Loucy (cell line): ENCODE measurements at regions not wholly inside any gene's neighbourhood (a gene's known extent, or its start where the extent isn't known, plus 50 kb on each side); places are given as distances from the start of the nearest gene placed in this dataset.

Source experiments
- H2AFZ ChIP-seq: fragments of 200-600 bp; sonication (generic); 2 replicates; pipeline ENCODE4 v1.6.0; 2016; ENCODE audit warnings: antibody characterized with exemption, mild to moderate bottlenecking, low read length, moderate library complexity
- H3F3A ChIP-seq: fragments of 200-600 bp; 2 replicates; pipeline ENCODE4 v1.6.0; 2016; ENCODE audit warnings: antibody characterized with exemption, low read depth, mild to moderate bottlenecking
- H3K27me3 ChIP-seq: fragments of 200-600 bp; sonication (generic); 2 replicates; pipeline ENCODE4 v1.6.1; 2014; ENCODE audit warnings: low read length, mild to moderate bottlenecking; ENCODE audit not compliant: insufficient read depth, poor library complexity, severe bottlenecking
- H3K36me3 ChIP-seq: fragments of 200-600 bp; sonication (generic); 2 replicates; pipeline ENCODE4 v1.6.1; 2016; ENCODE audit warnings: low read length; ENCODE audit not compliant: insufficient read depth
- H3K4me1 ChIP-seq: fragments of 200-600 bp; sonication (generic); 2 replicates; pipeline ENCODE4 v1.5.1; 2014; ENCODE audit warnings: low read length, mild to moderate bottlenecking; ENCODE audit not compliant: insufficient read depth, poor library complexity, severe bottlenecking
- H3K4me2 ChIP-seq: fragments of 200-600 bp; sonication (generic); 2 replicates; pipeline ENCODE4 v1.6.0; 2014; ENCODE audit warnings: antibody characterized with exemption, low read length, low read depth, mild to moderate bottlenecking; ENCODE audit not compliant: poor library complexity, severe bottlenecking
- H3K4me3 ChIP-seq: fragments of 200-600 bp; sonication (generic); 2 replicates; pipeline ENCODE4 v1.5.1; 2014; ENCODE audit warnings: low read length, mild to moderate bottlenecking, mixed read lengths; ENCODE audit not compliant: poor library complexity, severe bottlenecking
- H3K79me2 ChIP-seq: fragments of 200-600 bp; sonication (generic); 2 replicates; pipeline ENCODE4 v1.6.1; 2014; ENCODE audit warnings: low read length; ENCODE audit not compliant: insufficient read depth
- H3K9ac ChIP-seq: fragments of 200-600 bp; sonication (generic); 2 replicates; pipeline ENCODE4 v1.6.0; 2014; ENCODE audit warnings: mild to moderate bottlenecking, low read depth, low read length, moderate library complexity; ENCODE audit not compliant: poor library complexity, severe bottlenecking
- H3K9me2 ChIP-seq: fragments of 200-600 bp; sonication (generic); replicated peaks from 2 replicates; pipeline ENCODE4 v1.6.1; 2016; ENCODE audit warnings: low read depth, low read length, mixed read lengths
- H3K9me3 ChIP-seq: fragments of 200-600 bp; sonication (generic); 2 replicates; pipeline ENCODE4 v1.6.1; 2014; ENCODE audit warnings: mild to moderate bottlenecking, antibody characterized with exemption, low read length, low read depth; ENCODE audit not compliant: insufficient read depth
- H4K20me1 ChIP-seq: fragments of 200-600 bp; sonication (generic); 2 replicates; pipeline ENCODE4 v1.6.0; 2014; ENCODE audit warnings: antibody characterized with exemption, low read length, mild to moderate bottlenecking; ENCODE audit not compliant: insufficient read depth, poor library complexity, severe bottlenecking
- EZH2phosphoT487 ChIP-seq: fragments of 200-600 bp; IDR thresholded peaks from 2 replicates; pipeline ENCODE4 v1.6.1; 2018; ENCODE audit warnings: antibody characterized with exemption, mild to moderate bottlenecking, moderate library complexity, borderline replicate concordance
- TF ChIP-seq, protein P1 (sequence below): fragments of 200-600 bp; sonication (generic); conservative IDR thresholded peaks from 2 replicates; pipeline ENCODE4 v1.5.1; 2014; ENCODE audit warnings: mild to moderate bottlenecking, antibody characterized with exemption, low read length

DNA sequence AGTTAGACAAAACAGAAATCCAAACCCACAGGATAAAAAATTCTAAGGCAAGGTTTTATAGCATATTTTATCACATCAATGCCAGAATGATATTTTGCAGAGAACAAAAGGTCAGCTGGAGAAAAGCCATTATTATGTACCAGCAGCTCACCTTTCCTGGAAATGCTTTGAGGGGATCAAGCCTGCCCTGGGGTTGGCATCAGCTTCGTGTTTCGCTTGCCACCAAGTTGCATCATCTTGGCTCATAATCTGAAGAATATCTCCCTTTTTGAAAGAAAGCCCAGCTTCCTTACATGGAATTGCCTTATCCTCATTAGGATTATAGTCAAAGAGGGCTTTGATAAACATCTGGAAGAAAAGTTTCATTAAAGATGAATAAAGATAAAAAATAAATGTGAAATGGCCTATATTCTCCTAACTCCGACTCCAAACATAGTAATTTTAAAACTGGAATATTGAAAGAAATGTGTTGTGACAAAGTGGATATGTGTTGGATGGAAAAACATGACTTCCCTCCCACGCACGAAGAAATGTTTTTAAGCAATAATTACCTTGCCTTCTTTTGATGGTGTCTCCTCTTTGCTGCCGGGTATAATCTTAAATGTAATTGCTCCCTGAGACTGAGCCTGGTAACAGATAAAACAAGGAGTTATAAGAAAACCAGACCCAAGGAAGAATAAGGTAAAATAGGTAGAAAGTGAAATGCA is 121.3 kb upstream of the ODAD2 start:
- no peaks in the 10 kb centered on the region for H3F3A ChIP-seq
- no peaks in the 10 kb centered on the region for H3K9me2 ChIP-seq
- TF ChIP-seq, protein P1, sequence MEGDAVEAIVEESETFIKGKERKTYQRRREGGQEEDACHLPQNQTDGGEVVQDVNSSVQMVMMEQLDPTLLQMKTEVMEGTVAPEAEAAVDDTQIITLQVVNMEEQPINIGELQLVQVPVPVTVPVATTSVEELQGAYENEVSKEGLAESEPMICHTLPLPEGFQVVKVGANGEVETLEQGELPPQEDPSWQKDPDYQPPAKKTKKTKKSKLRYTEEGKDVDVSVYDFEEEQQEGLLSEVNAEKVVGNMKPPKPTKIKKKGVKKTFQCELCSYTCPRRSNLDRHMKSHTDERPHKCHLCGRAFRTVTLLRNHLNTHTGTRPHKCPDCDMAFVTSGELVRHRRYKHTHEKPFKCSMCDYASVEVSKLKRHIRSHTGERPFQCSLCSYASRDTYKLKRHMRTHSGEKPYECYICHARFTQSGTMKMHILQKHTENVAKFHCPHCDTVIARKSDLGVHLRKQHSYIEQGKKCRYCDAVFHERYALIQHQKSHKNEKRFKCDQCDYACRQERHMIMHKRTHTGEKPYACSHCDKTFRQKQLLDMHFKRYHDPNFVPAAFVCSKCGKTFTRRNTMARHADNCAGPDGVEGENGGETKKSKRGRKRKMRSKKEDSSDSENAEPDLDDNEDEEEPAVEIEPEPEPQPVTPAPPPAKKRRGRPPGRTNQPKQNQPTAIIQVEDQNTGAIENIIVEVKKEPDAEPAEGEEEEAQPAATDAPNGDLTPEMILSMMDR = no peak
- no peak for TF ChIP-seq EZH2phosphoT487
- no peaks in the 10 kb centered on the region for H3K36me3 ChIP-seq
- H3K79me2 ChIP-seq = no peaks in the 10 kb centered on the region
- no peaks in the 10 kb centered on the region for H4K20me1 ChIP-seq
- no peak overlapping the region for H3K9ac ChIP-seq
- no peak overlapping the region for H3K4me3 ChIP-seq
- no peaks in the 10 kb centered on the region for H3K9me3 ChIP-seq
- no peaks in the 10 kb centered on the region for H3K27me3 ChIP-seq
- no peak overlapping the region for H2AFZ ChIP-seq
- H3K4me2 ChIP-seq = no peak overlapping the region
- H3K4me1 ChIP-seq = peaks cover 4% of the 10 kb centered on the region

DNA sequence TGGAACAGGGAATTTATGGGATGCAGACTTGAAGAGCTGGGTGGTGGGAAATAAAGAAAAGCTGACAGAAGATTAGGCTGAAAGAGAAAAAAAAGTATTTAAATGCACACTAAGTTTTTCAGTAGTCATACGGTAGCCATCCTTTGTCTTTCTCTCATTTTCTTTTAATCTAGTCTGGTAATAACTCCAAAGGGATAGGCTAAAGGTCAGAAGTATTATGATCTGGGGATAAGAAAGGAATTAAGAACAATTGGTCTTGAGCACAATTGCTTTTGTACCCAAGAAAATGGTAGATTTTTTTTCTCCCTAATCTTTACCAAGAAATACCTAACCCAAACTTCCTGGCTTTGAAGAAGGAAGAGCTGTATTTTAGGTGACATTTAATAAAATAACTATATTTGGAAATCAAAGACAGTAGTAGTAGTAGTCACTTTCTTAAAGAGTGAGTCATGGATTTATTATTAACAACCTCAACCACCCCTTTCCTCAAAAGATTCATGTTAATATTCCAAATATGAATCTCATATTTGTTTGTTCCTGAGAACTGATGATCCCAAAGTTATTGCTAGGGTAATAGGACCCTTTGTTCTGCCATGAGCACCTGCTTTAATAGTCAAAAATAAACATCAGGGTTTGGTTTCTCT is 120.2 kb upstream of the ODAD2 start:
- Histone ChIP-seq H3K27me3 (no peaks in the 10 kb centered on the region), H2AFZ (no peak overlapping the region), H3K4me2 (no peak overlapping the region), H3K4me3 (no peak overlapping the region), H3K4me1 (peaks cover 4% of the 10 kb centered on the region), H3K9me3 (no peaks in the 10 kb centered on the region), H4K20me1 (no peaks in the 10 kb centered on the region), H3K79me2 (no peaks in the 10 kb centered on the region), H3F3A (no peaks in the 10 kb centered on the region), H3K9me2 (no peaks in the 10 kb centered on the region), H3K9ac (no peak overlapping the region), H3K36me3 (no peaks in the 10 kb centered on the region)
- no peak for TF ChIP-seq EZH2phosphoT487
- TF ChIP-seq, protein P1 = no peak

DNA sequence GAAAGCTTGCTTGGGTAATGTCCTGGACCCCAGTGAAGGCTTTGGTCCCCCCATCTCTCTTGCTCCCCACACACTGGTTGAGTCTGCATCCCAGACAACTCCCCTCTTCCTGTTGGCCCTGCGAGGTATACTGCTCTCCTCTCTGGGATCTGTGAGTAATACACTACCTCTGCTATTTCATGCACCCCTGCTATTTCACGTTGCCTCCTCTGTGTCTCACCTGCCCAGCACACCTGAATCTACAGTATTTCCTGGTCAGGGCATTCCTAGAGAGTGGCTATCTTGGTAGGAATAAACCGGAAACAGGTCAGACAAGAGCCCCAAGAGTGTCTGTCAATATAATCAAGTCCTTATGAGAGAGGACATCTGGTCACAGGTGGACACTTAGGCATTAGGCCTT is 114.3 kb upstream of the ODAD2 start:
- H3K9ac ChIP-seq = no peak overlapping the region
- no peaks in the 10 kb centered on the region for H3K9me2 ChIP-seq
- H3K4me3 ChIP-seq = no peak overlapping the region
- H4K20me1 ChIP-seq = no peaks in the 10 kb centered on the region
- no peaks in the 10 kb centered on the region for H3K36me3 ChIP-seq
- no peaks in the 10 kb centered on the region for H3K27me3 ChIP-seq
- H2AFZ ChIP-seq = no peak overlapping the region
- peaks cover 3% of the 10 kb centered on the region for H3K4me1 ChIP-seq
- H3K4me2 ChIP-seq = no peak overlapping the region
- no peaks in the 10 kb centered on the region for H3K9me3 ChIP-seq
- no peaks in the 10 kb centered on the region for H3K79me2 ChIP-seq
- no peaks in the 10 kb centered on the region for H3F3A ChIP-seq
- no peak for TF ChIP-seq EZH2phosphoT487
- TF ChIP-seq, protein P1 = no peak
